Endodermal cell (in vitro differentiated cells): ENCODE measurements at regions not wholly inside any gene's neighbourhood (a gene's known extent, or its start where the extent isn't known, plus 50 kb on each side); places are given as distances from the start of the nearest gene placed in this dataset.

ENCODE experiments used
- DNase-seq: peaks from one replicate; pipeline ENCODE4 v3.0.0-alpha.2; 2017
- H3K27ac ChIP-seq: 2 replicates; pipeline ENCODE4 v1.5.1; 2013; ENCODE audit warnings: mild to moderate bottlenecking, low read depth, low read length, moderate library complexity
- H3K27me3 ChIP-seq: 2 replicates; pipeline ENCODE4 v1.6.1; 2013; ENCODE audit warnings: mild to moderate bottlenecking, low read length, moderate library complexity; ENCODE audit not compliant: insufficient read depth, control insufficient read depth, poor library complexity, severe bottlenecking
- H3K36me3 ChIP-seq: 2 replicates; pipeline ENCODE4 v1.7.0; 2013; ENCODE audit warnings: mild to moderate bottlenecking, low read length, moderate library complexity; ENCODE audit not compliant: control insufficient read depth, insufficient read depth
- H3K4me1 ChIP-seq: one replicate; pipeline ENCODE4 v1.7.0; 2013; ENCODE audit warnings: low read length; ENCODE audit not compliant: control insufficient read depth, insufficient read depth
- H3K4me3 ChIP-seq: 2 replicates; pipeline ENCODE4 v1.5.1; 2013; ENCODE audit warnings: mild to moderate bottlenecking, low read length, moderate library complexity
- H3K9ac ChIP-seq: 2 replicates; pipeline ENCODE4 v1.6.1; 2013; ENCODE audit warnings: mild to moderate bottlenecking, low read length, moderate library complexity; ENCODE audit not compliant: poor library complexity, severe bottlenecking; ENCODE audit errors: extremely low read depth
- H3K9me3 ChIP-seq: 2 replicates; pipeline ENCODE4 v1.6.1; 2013; ENCODE audit warnings: mild to moderate bottlenecking, low read length, moderate library complexity; ENCODE audit not compliant: control insufficient read depth
- H3K27ac Mint-ChIP-seq: 2 replicates; pipeline ENCODE4 v1.8.0; 2020; ENCODE audit warnings: mixed read lengths
- H3K27me3 Mint-ChIP-seq: 2 replicates; pipeline ENCODE4 v1.8.0; 2021; ENCODE audit warnings: mild to moderate bottlenecking, mixed read lengths; ENCODE audit not compliant: insufficient read depth
- H3K36me3 Mint-ChIP-seq: 2 replicates; pipeline ENCODE4 v1.8.0; 2020; ENCODE audit warnings: low read depth, mixed read lengths
- H3K4me1 Mint-ChIP-seq: 2 replicates; pipeline ENCODE4 v1.8.0; 2020; ENCODE audit warnings: mixed read lengths
- H3K4me3 Mint-ChIP-seq: 2 replicates; pipeline ENCODE4 v1.8.0; 2020; ENCODE audit warnings: mild to moderate bottlenecking, moderate library complexity, mixed read lengths
- H3K9me3 Mint-ChIP-seq: 2 replicates; pipeline ENCODE4 v1.8.0; 2020; ENCODE audit warnings: mild to moderate bottlenecking, mixed read lengths
- CTCF ChIP-seq: fragments of 200-600 bp; sonication (generic); conservative IDR thresholded peaks from 2 replicates; pipeline ENCODE4 v1.5.0; 2021; ENCODE audit warnings: antibody characterized with exemption, mild to moderate bottlenecking
- WGBS, 2 experiments: methylation state at CpG; one replicate each; pipeline versions ENCODE4 v1.1.5 to v1.1.7; 2013; ENCODE audit warnings: missing lambda C conversion rate in 2 of 2, mixed read lengths in 1 of 2; ENCODE audit not compliant: insufficient coverage in 1 of 2, insufficient read length in 1 of 2; 5-methylcytosine and 5-hydroxymethylcytosine counted together

GRCh38 chr12:61667676-61668075, 592.5 kb upstream of the USP15 start:
- Histone ChIP-seq H3K9ac (no peak overlapping the region), H3K4me1 (no peaks in the 10 kb centered on the region), H3K27me3 (no peaks in the 10 kb centered on the region), H3K4me3 (no peak overlapping the region), H3K36me3 (no peaks in the 10 kb centered on the region), H3K27ac (no peak overlapping the region), H3K9me3 (peaks cover 33% of the 10 kb centered on the region)
- no peak overlapping the region for H3K4me3 Mint-ChIP-seq
- H3K9me3 Mint-ChIP-seq: peaks cover 40% of the 10 kb centered on the region
- TF ChIP-seq CTCF: no peak
- H3K36me3 Mint-ChIP-seq: peaks cover 13% of the 10 kb centered on the region
- DNase-seq: no peak
- no peaks in the 10 kb centered on the region for H3K27me3 Mint-ChIP-seq
- peaks cover 4% of the 10 kb centered on the region for H3K4me1 Mint-ChIP-seq
- 70 to 82% methylated on average over 1 of the region's 1 CpG for WGBS, 2 experiments
- H3K27ac Mint-ChIP-seq: no peak overlapping the region

- TF ChIP-seq CTCF: no peak
- H3K4me1 ChIP-seq: no peaks in the 10 kb centered on the region
- Mint-ChIP-seq H3K27ac (no peak overlapping the region), H3K27me3 (no peaks in the 10 kb centered on the region), H3K9me3 (peaks cover 13% of the 10 kb centered on the region), H3K4me1 (no peaks in the 10 kb centered on the region), H3K4me3 (no peak overlapping the region), H3K36me3 (peaks cover 4% of the 10 kb centered on the region)
- no peak for DNase-seq
- no peaks in the 10 kb centered on the region for H3K36me3 ChIP-seq
- no peak overlapping the region for H3K27ac ChIP-seq
- H3K27me3 ChIP-seq: no peaks in the 10 kb centered on the region
- peaks cover 4% of the 10 kb centered on the region for H3K9me3 ChIP-seq
- H3K4me3 ChIP-seq: no peak overlapping the region
- no peak overlapping the region for H3K9ac ChIP-seq
These were observed 583.7 kb upstream of the USP15 start for GRCh38 chr12:61676520-61676919.

- no peaks in the 10 kb centered on the region for H3K4me1 ChIP-seq
- Mint-ChIP-seq H3K36me3 (no peaks in the 10 kb centered on the region), H3K27me3 (no peaks in the 10 kb centered on the region), H3K4me1 (peaks cover 12% of the 10 kb centered on the region), H3K9me3 (peaks cover 2% of the 10 kb centered on the region), H3K27ac (no peak overlapping the region), H3K4me3 (no peak overlapping the region)
- H3K4me3 ChIP-seq: no peak overlapping the region
- no peaks in the 10 kb centered on the region for H3K27me3 ChIP-seq
- peaks cover 12% of the 10 kb centered on the region for H3K9me3 ChIP-seq
- no peak overlapping the region for H3K27ac ChIP-seq
- no peak overlapping the region for H3K9ac ChIP-seq
- no peak for TF ChIP-seq CTCF
- WGBS, 2 experiments: 86 to 87% methylated on average over 3 to 5 of the region's 5 CpGs
- H3K36me3 ChIP-seq: no peaks in the 10 kb centered on the region
- no peak for DNase-seq
These were observed 572.8 kb upstream of the USP15 start for GRCh38 chr12:61687407-61687806.
